ENCODE measurements at regions not wholly inside any gene's neighbourhood (a gene's known extent, or its start where the extent isn't known, plus 50 kb on each side); places are given as distances from the start of the nearest gene placed in this dataset.

- Histone ChIP-seq H3K27me3 (ENCODE audit: insufficient read depth, low read length, poor library complexity) (no peaks in the 10 kb centered on the region), H3K4me2 (ENCODE audit: insufficient read depth, low read length) (no peak overlapping the region), H3K4me3 (ENCODE audit: low read depth in 1 of 2, low read length in 2 of 2) (no peak overlapping the region), H3K9me3 (ENCODE audit: insufficient read depth, low read length, severe bottlenecking) (no peaks in the 10 kb centered on the region), H2AFZ (ENCODE audit: low read depth, low read length) (no peak overlapping the region), H3K9ac (ENCODE audit: low read depth, low read length) (no peak overlapping the region), H3K27ac (ENCODE audit: low read length) (no peak overlapping the region), H4K20me1 (ENCODE audit: insufficient read depth, low read length) (no peaks in the 10 kb centered on the region), H3K4me1 (ENCODE audit: insufficient read depth, low read length) (no peaks in the 10 kb centered on the region), H3K36me3 (ENCODE audit: insufficient read depth, low read length) (no peaks in the 10 kb centered on the region), H3K79me2 (ENCODE audit: insufficient read depth, low read length) (no peaks in the 10 kb centered on the region)
- DNase-seq (no peak), ATAC-seq (ENCODE audit: insufficient read depth, low read depth) (no peak)
- no peak for TF ChIP-seq CTCF (IDR thresholded peaks at IDR 0.05; ENCODE audit: borderline replicate concordance, extremely low read depth, low read length, poor library complexity, severe bottlenecking)
- TF ChIP-seq EZH2 (IDR thresholded peaks at IDR 0.05; ENCODE audit: borderline replicate concordance, low read depth, low read length, severe bottlenecking), result no peak
Measured at GRCh38 chr2:83282841-83283240, 1176.2 kb downstream of the SUCLG1 start.

- Histone ChIP-seq H3K9ac (ENCODE audit: low read depth, low read length) (no peak overlapping the region), H3K4me2 (ENCODE audit: insufficient read depth, low read length) (no peak overlapping the region), H2AFZ (ENCODE audit: low read depth, low read length) (no peak overlapping the region), H3K27ac (ENCODE audit: low read length) (no peak overlapping the region), H3K4me1 (ENCODE audit: insufficient read depth, low read length) (no peaks in the 10 kb centered on the region), H3K79me2 (ENCODE audit: insufficient read depth, low read length) (no peaks in the 10 kb centered on the region), H3K9me3 (ENCODE audit: insufficient read depth, low read length, severe bottlenecking) (no peaks in the 10 kb centered on the region), H3K4me3 (ENCODE audit: low read depth in 1 of 2, low read length in 2 of 2) (no peak overlapping the region), H3K27me3 (ENCODE audit: insufficient read depth, low read length, poor library complexity) (no peaks in the 10 kb centered on the region), H3K36me3 (ENCODE audit: insufficient read depth, low read length) (no peaks in the 10 kb centered on the region), H4K20me1 (ENCODE audit: insufficient read depth, low read length) (no peaks in the 10 kb centered on the region)
- ATAC-seq (ENCODE audit: insufficient read depth, low read depth) (no peak), DNase-seq (no peak)
- no peak for TF ChIP-seq EZH2 (IDR thresholded peaks at IDR 0.05; ENCODE audit: borderline replicate concordance, low read depth, low read length, severe bottlenecking)
- TF ChIP-seq CTCF (IDR thresholded peaks at IDR 0.05; ENCODE audit: borderline replicate concordance, extremely low read depth, low read length, poor library complexity, severe bottlenecking), result no peak
Measured at GRCh38 chr2:83282043-83282795, 1176.9 kb downstream of the SUCLG1 start.

- H3K36me3 ChIP-seq (ENCODE audit: insufficient read depth, low read length), result no peaks in the 10 kb centered on the region
- no peak for TF ChIP-seq CTCF (IDR thresholded peaks at IDR 0.05; ENCODE audit: borderline replicate concordance, extremely low read depth, low read length, poor library complexity, severe bottlenecking)
- TF ChIP-seq EZH2 (IDR thresholded peaks at IDR 0.05; ENCODE audit: borderline replicate concordance, low read depth, low read length, severe bottlenecking), result no peak
- no peaks in the 10 kb centered on the region for H3K79me2 ChIP-seq (ENCODE audit: insufficient read depth, low read length)
- ATAC-seq (ENCODE audit: insufficient read depth, low read depth) (no peak), DNase-seq (no peak)
- no peaks in the 10 kb centered on the region for H3K4me1 ChIP-seq (ENCODE audit: insufficient read depth, low read length)
- H3K4me2 ChIP-seq (ENCODE audit: insufficient read depth, low read length), result no peak overlapping the region
- no peak overlapping the region for H2AFZ ChIP-seq (ENCODE audit: low read depth, low read length)
- H3K27me3 ChIP-seq (ENCODE audit: insufficient read depth, low read length, poor library complexity), result no peaks in the 10 kb centered on the region
- H3K27ac ChIP-seq (ENCODE audit: low read length), result no peak overlapping the region
- H4K20me1 ChIP-seq (ENCODE audit: insufficient read depth, low read length), result no peaks in the 10 kb centered on the region
- H3K9ac ChIP-seq (ENCODE audit: low read depth, low read length), result no peak overlapping the region
- H3K4me3 ChIP-seq (ENCODE audit: low read depth in 1 of 2, low read length in 2 of 2), result no peak overlapping the region
- no peaks in the 10 kb centered on the region for H3K9me3 ChIP-seq (ENCODE audit: insufficient read depth, low read length, severe bottlenecking)
Measured at GRCh38 chr2:83280391-83280790, 1178.7 kb downstream of the SUCLG1 start.
